WTC11 (cell line): ENCODE measurements at regions not wholly inside any gene's neighbourhood (a gene's known extent, or its start where the extent isn't known, plus 50 kb on each side); places are given as distances from the start of the nearest gene placed in this dataset.

Source experiments
- ATAC-seq: fragments of 200-7000 bp; cut with Tn5 transposase; 2 replicates; pipeline ENCODE4 v1.10.0; 2021; ENCODE audit warnings: mild to moderate bottlenecking, moderate library complexity
- CTCF ChIA-PET: fragments of 300-600 bp; sonication (Branson Sonifier 250); formaldehyde crosslinking; loops from one replicate; lab custom pipeline; 2021; ENCODE audit warnings: antibody characterized with exemption; lab: Charles Lee
- POLR2A ChIA-PET: fragments of 350-600 bp; sonication (Branson Sonifier 250); formaldehyde crosslinking; loops from one replicate; lab custom pipeline; 2021; ENCODE audit warnings: antibody characterized with exemption; lab: Charles Lee
- DNase-seq: peaks from one replicate; pipeline ENCODE4 v3.0.0; 2021; ENCODE audit warnings: low spot score
- H3K27ac Mint-ChIP-seq: 2 replicates; pipeline ENCODE4 v1.8.0; 2021; ENCODE audit warnings: mixed read lengths
- H3K27me3 Mint-ChIP-seq: 2 replicates; pipeline ENCODE4 v1.8.0; 2021; ENCODE audit warnings: low read depth, mild to moderate bottlenecking, moderate library complexity, mixed read lengths
- H3K36me3 Mint-ChIP-seq: 2 replicates; pipeline ENCODE4 v1.8.0; 2021; ENCODE audit warnings: mixed read lengths
- H3K4me1 Mint-ChIP-seq: 2 replicates; pipeline ENCODE4 v1.8.0; 2022; ENCODE audit warnings: mixed read lengths
- H3K4me3 Mint-ChIP-seq: 2 replicates; pipeline ENCODE4 v1.8.0; 2021; ENCODE audit warnings: mild to moderate bottlenecking, moderate library complexity, mixed read lengths
- H3K9me3 Mint-ChIP-seq: 2 replicates; pipeline ENCODE4 v1.8.0; 2021; ENCODE audit warnings: mixed read lengths
- ATF1 ChIP-seq: sonication (generic); formaldehyde crosslinking; IDR thresholded peaks from 2 replicates; pipeline ENCODE4 v1.8.1; 2023; ENCODE audit warnings: mild to moderate bottlenecking, moderate library complexity, missing genetic modification reagents
- ELF4 ChIP-seq: sonication (generic); formaldehyde crosslinking; IDR thresholded peaks from 2 replicates; pipeline ENCODE4 v1.8.1; 2022; ENCODE audit warnings: low read depth, mild to moderate bottlenecking, moderate library complexity, missing genetic modification reagents
- EMX1 ChIP-seq: fragments of 250-450 bp; sonication (Bioruptor Pico); IDR thresholded peaks from 2 replicates; pipeline ENCODE4 v1.8.0; 2021; ENCODE audit warnings: mild to moderate bottlenecking
- FOXK1 ChIP-seq: sonication (generic); formaldehyde crosslinking; IDR thresholded peaks from 2 replicates; pipeline ENCODE4 v1.8.0; 2022; ENCODE audit warnings: mild to moderate bottlenecking, moderate library complexity, missing genetic modification reagents
- GABPB1 ChIP-seq: sonication (generic); formaldehyde crosslinking; IDR thresholded peaks from 2 replicates; pipeline ENCODE4 v1.8.1; 2023; ENCODE audit warnings: mild to moderate bottlenecking, missing genetic modification reagents
- HMGA2 ChIP-seq: fragments of 250-450 bp; sonication (Bioruptor Pico); IDR thresholded peaks from 2 replicates; pipeline ENCODE4 v1.4.0; 2021; ENCODE audit warnings: mild to moderate bottlenecking, moderate library complexity
- KAT7 ChIP-seq: sonication (generic); formaldehyde crosslinking; IDR thresholded peaks from 2 replicates; pipeline ENCODE4 v1.8.1; 2023; ENCODE audit warnings: missing genetic modification reagents, mild to moderate bottlenecking, borderline replicate concordance
- NFATC4 ChIP-seq: fragments of 250-450 bp; sonication (Bioruptor Pico); IDR thresholded peaks from 2 replicates; pipeline ENCODE4 v1.9.0; 2021; ENCODE audit warnings: mild to moderate bottlenecking
- NR1H2 ChIP-seq: sonication (generic); formaldehyde crosslinking; IDR thresholded peaks from 2 replicates; pipeline ENCODE4 v1.9.0; 2021; ENCODE audit warnings: mild to moderate bottlenecking, moderate library complexity, missing genetic modification reagents
- SOX15 ChIP-seq: fragments of 250-450 bp; sonication (Bioruptor Pico); IDR thresholded peaks from 2 replicates; pipeline ENCODE4 v1.9.0; 2021; ENCODE audit warnings: mild to moderate bottlenecking
- ZBTB21 ChIP-seq: sonication (generic); formaldehyde crosslinking; IDR thresholded peaks from 2 replicates; pipeline ENCODE4 v1.8.1; 2023; ENCODE audit warnings: mild to moderate bottlenecking, missing genetic modification reagents, borderline replicate concordance
- ZNF232 ChIP-seq: sonication (generic); formaldehyde crosslinking; IDR thresholded peaks from 2 replicates; pipeline ENCODE4 v1.8.0; 2022; ENCODE audit warnings: mild to moderate bottlenecking, missing genetic modification reagents
- ZNF396 ChIP-seq: fragments of 250-450 bp; sonication (Bioruptor Pico); IDR thresholded peaks from 2 replicates; pipeline ENCODE4 v1.8.0; 2021; ENCODE audit warnings: mild to moderate bottlenecking, moderate library complexity, borderline replicate concordance
- ZNF423 ChIP-seq: fragments of 250-450 bp; sonication (Bioruptor Pico); IDR thresholded peaks from 2 replicates; pipeline ENCODE4 v2.1.2; 2022; ENCODE audit warnings: mild to moderate bottlenecking, moderate library complexity
- TF ChIP-seq, protein P1 (sequence below): sonication (generic); formaldehyde crosslinking; IDR thresholded peaks from 2 replicates; pipeline ENCODE4 v1.8.0; 2022; ENCODE audit warnings: mild to moderate bottlenecking, missing genetic modification reagents
- TF ChIP-seq, protein P2 (sequence below): sonication (generic); formaldehyde crosslinking; IDR thresholded peaks from 2 replicates; pipeline ENCODE4 v1.8.0; 2023; ENCODE audit warnings: missing genetic modification reagents, mild to moderate bottlenecking, borderline replicate concordance
- TF ChIP-seq, protein P3 (sequence below): sonication (generic); formaldehyde crosslinking; IDR thresholded peaks from 2 replicates; pipeline ENCODE4 v1.8.0; 2023; ENCODE audit warnings: mild to moderate bottlenecking, missing genetic modification reagents
- TF ChIP-seq, protein P4 (sequence below): sonication (generic); formaldehyde crosslinking; IDR thresholded peaks from 2 replicates; pipeline ENCODE4 v1.8.1; 2022; ENCODE audit warnings: mild to moderate bottlenecking, missing genetic modification reagents, moderate library complexity, borderline replicate concordance
- TF ChIP-seq, protein P5 (sequence below): fragments of 250-450 bp; sonication (Bioruptor Pico); IDR thresholded peaks from 2 replicates; pipeline ENCODE4 v1.8.0; 2021; ENCODE audit warnings: mild to moderate bottlenecking

DNA sequence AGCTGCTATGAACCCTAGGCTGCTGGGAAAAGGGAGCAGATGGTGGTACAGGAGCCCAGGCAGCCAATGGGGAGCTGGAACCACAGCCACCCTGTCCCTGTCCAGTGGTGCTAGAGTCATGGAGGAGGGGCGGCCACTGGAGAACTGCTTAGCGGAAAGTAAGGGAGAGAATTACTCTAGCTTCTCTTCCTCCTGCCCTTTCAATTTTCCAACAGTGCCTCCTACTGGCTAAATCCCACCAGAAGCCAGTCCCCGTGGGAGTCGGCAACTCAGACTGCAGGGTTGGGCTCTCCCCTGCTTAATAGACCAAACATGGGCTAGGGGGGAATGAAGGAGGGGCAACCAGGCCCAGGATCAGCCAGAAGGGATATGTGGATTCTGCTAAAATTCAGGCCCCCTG is 154.5 kb downstream of the ACTL8 start (continued):
- TF ChIP-seq, protein P1, sequence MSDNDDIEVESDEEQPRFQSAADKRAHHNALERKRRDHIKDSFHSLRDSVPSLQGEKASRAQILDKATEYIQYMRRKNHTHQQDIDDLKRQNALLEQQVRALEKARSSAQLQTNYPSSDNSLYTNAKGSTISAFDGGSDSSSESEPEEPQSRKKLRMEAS: no peak
- TF ChIP-seq ATF1: no peak
- TF ChIP-seq ZBTB21 (CRISPR knock-in tag): no peak
- TF ChIP-seq GABPB1 (CRISPR knock-in tag): no peak
- TF ChIP-seq, protein P2, sequence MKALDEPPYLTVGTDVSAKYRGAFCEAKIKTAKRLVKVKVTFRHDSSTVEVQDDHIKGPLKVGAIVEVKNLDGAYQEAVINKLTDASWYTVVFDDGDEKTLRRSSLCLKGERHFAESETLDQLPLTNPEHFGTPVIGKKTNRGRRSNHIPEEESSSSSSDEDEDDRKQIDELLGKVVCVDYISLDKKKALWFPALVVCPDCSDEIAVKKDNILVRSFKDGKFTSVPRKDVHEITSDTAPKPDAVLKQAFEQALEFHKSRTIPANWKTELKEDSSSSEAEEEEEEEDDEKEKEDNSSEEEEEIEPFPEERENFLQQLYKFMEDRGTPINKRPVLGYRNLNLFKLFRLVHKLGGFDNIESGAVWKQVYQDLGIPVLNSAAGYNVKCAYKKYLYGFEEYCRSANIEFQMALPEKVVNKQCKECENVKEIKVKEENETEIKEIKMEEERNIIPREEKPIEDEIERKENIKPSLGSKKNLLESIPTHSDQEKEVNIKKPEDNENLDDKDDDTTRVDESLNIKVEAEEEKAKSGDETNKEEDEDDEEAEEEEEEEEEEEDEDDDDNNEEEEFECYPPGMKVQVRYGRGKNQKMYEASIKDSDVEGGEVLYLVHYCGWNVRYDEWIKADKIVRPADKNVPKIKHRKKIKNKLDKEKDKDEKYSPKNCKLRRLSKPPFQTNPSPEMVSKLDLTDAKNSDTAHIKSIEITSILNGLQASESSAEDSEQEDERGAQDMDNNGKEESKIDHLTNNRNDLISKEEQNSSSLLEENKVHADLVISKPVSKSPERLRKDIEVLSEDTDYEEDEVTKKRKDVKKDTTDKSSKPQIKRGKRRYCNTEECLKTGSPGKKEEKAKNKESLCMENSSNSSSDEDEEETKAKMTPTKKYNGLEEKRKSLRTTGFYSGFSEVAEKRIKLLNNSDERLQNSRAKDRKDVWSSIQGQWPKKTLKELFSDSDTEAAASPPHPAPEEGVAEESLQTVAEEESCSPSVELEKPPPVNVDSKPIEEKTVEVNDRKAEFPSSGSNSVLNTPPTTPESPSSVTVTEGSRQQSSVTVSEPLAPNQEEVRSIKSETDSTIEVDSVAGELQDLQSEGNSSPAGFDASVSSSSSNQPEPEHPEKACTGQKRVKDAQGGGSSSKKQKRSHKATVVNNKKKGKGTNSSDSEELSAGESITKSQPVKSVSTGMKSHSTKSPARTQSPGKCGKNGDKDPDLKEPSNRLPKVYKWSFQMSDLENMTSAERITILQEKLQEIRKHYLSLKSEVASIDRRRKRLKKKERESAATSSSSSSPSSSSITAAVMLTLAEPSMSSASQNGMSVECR: no peak
- no peak for TF ChIP-seq EMX1 (CRISPR knock-in tag)
- TF ChIP-seq ZNF232: no peak

DNA sequence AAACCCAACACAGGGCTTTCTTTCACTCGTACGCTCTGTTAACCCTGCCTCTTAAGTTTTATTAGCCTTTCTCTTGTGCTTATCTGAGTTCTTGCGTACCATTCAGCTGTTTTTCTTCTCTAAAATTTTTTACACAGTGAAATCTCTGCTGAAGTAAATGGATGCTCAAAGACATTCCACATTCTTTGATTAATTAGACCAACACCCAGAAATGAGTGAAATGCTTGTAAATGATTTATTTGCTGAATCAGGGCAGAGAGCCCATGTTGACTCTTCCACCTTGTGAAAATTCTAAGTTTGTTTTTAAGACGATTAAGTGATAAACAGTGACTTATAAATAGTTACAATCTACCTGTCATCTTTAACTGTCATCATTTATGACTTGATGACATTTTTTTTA is 156.7 kb downstream of the ACTL8 start:
- Mint-ChIP-seq H3K36me3 (no peaks in the 10 kb centered on the region), H3K4me1 (peaks cover 24% of the 10 kb centered on the region), H3K27me3 (peaks cover under 1% of the 10 kb centered on the region; the same call in 1 of the 2 replicates), H3K4me3 (no peak overlapping the region), H3K27ac (no peak overlapping the region), H3K9me3 (no peaks in the 10 kb centered on the region)
- no peak for ATAC-seq
- CTCF ChIA-PET: interaction anchor here (0.7 to 2.5 kb wide), 2 partner anchors 11 to 670 kb away, joined by 3 to 6 read pairs; no protein-coding TSS in a partner anchor
- POLR2A ChIA-PET: interaction anchor here (0.6 to 0.7 kb wide), 2 partner anchors 116 to 326 kb away, joined by 6 to 8 read pairs; no protein-coding TSS in a partner anchor
- TF ChIP-seq ZNF396 (CRISPR knock-in tag): no peak
- no peak for TF ChIP-seq ZNF423 (CRISPR knock-in tag)
- TF ChIP-seq, protein P3, sequence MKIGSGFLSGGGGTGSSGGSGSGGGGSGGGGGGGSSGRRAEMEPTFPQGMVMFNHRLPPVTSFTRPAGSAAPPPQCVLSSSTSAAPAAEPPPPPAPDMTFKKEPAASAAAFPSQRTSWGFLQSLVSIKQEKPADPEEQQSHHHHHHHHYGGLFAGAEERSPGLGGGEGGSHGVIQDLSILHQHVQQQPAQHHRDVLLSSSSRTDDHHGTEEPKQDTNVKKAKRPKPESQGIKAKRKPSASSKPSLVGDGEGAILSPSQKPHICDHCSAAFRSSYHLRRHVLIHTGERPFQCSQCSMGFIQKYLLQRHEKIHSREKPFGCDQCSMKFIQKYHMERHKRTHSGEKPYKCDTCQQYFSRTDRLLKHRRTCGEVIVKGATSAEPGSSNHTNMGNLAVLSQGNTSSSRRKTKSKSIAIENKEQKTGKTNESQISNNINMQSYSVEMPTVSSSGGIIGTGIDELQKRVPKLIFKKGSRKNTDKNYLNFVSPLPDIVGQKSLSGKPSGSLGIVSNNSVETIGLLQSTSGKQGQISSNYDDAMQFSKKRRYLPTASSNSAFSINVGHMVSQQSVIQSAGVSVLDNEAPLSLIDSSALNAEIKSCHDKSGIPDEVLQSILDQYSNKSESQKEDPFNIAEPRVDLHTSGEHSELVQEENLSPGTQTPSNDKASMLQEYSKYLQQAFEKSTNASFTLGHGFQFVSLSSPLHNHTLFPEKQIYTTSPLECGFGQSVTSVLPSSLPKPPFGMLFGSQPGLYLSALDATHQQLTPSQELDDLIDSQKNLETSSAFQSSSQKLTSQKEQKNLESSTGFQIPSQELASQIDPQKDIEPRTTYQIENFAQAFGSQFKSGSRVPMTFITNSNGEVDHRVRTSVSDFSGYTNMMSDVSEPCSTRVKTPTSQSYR (CRISPR knock-in tag): no peak
- TF ChIP-seq NFATC4 (CRISPR knock-in tag): no peak
- no peak for TF ChIP-seq NR1H2 (CRISPR knock-in tag)
- TF ChIP-seq, protein P1: no peak
- no peak for TF ChIP-seq EMX1 (CRISPR knock-in tag)
- TF ChIP-seq ELF4 (CRISPR knock-in tag): no peak
- no peak for TF ChIP-seq HMGA2 (CRISPR knock-in tag)
- no peak for TF ChIP-seq KAT7 (CRISPR knock-in tag)
- TF ChIP-seq FOXK1 (CRISPR knock-in tag): no peak
- TF ChIP-seq, protein P4, sequence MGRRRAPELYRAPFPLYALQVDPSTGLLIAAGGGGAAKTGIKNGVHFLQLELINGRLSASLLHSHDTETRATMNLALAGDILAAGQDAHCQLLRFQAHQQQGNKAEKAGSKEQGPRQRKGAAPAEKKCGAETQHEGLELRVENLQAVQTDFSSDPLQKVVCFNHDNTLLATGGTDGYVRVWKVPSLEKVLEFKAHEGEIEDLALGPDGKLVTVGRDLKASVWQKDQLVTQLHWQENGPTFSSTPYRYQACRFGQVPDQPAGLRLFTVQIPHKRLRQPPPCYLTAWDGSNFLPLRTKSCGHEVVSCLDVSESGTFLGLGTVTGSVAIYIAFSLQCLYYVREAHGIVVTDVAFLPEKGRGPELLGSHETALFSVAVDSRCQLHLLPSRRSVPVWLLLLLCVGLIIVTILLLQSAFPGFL: no peak
- no peak for TF ChIP-seq SOX15
- TF ChIP-seq, protein P5, sequence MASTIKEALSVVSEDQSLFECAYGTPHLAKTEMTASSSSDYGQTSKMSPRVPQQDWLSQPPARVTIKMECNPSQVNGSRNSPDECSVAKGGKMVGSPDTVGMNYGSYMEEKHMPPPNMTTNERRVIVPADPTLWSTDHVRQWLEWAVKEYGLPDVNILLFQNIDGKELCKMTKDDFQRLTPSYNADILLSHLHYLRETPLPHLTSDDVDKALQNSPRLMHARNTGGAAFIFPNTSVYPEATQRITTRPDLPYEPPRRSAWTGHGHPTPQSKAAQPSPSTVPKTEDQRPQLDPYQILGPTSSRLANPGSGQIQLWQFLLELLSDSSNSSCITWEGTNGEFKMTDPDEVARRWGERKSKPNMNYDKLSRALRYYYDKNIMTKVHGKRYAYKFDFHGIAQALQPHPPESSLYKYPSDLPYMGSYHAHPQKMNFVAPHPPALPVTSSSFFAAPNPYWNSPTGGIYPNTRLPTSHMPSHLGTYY (CRISPR knock-in tag): no peak
- no peak for DNase-seq
